ENCODE measurements at regions not wholly inside any gene's neighbourhood (a gene's known extent, or its start where the extent isn't known, plus 50 kb on each side); places are given as distances from the start of the nearest gene placed in this dataset.

DNA sequence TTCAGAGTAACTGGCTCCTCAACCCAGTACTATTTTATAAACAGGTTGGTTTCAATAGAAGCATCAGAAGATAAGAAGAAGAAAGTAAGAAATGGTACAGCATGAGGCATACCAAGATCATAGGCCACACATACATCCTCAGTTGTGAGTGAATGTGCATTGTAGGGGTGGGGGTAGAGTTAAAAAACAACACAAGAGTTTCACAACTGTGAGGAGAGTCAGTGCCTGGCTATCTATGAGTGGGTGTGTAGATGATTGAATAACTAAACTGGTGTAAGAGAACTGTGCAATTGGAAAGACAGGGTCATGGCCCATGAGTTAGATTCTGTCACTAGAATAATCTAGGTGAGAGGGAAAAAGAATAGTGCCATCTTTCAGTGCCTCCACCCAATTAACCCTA, 748.2 kb upstream of the ACVR2A start:
- Histone ChIP-seq H3K27me3 (no peaks in the 10 kb centered on the region), H3K36me3 (no peaks in the 10 kb centered on the region), H3K9me3 (no peaks in the 10 kb centered on the region), H3K27ac (no peak overlapping the region), H3K4me3 (replicated peaks in 1 of 3) (no peak overlapping the region), H3K4me1 (no peaks in the 10 kb centered on the region)
- TF ChIP-seq, protein P1, sequence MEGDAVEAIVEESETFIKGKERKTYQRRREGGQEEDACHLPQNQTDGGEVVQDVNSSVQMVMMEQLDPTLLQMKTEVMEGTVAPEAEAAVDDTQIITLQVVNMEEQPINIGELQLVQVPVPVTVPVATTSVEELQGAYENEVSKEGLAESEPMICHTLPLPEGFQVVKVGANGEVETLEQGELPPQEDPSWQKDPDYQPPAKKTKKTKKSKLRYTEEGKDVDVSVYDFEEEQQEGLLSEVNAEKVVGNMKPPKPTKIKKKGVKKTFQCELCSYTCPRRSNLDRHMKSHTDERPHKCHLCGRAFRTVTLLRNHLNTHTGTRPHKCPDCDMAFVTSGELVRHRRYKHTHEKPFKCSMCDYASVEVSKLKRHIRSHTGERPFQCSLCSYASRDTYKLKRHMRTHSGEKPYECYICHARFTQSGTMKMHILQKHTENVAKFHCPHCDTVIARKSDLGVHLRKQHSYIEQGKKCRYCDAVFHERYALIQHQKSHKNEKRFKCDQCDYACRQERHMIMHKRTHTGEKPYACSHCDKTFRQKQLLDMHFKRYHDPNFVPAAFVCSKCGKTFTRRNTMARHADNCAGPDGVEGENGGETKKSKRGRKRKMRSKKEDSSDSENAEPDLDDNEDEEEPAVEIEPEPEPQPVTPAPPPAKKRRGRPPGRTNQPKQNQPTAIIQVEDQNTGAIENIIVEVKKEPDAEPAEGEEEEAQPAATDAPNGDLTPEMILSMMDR (IDR thresholded peaks at IDR 0.05) = no peak
- no peak for TF ChIP-seq POLR2A (IDR thresholded peaks at IDR 0.05)
- DNase-seq = no peak
- intact Hi-C loops (cut with DNase I) = no loop called here

DNA sequence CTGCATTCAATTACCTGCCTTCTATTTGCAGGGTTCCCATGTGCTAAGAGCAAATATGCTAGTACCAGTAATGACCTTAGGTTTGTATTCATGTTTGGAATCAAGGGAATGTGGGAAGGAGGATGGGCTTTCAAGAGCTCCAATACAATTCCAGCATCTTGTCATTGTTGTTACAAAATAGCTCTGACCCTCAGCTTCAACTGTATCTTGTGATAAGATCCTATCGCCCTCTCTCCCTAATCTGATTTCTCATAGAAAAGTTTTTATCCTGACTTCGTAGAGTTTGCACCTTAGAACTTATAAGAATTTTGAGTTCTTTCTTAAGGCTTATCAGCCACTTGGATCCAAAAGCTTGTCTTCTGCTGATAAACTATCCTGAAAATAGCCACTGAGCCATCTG, 749.5 kb upstream of the ACVR2A start:
- intact Hi-C loops (cut with DNase I) = no loop called here
- H3K9me3 ChIP-seq = no peaks in the 10 kb centered on the region
- WGBS, 2 donors = 84 to 90% methylated on average over 2 of the region's 2 CpGs
- no peak for TF ChIP-seq POLR2A (IDR thresholded peaks at IDR 0.05)
- TF ChIP-seq, protein P1 (IDR thresholded peaks at IDR 0.05) = no peak
- H3K4me1 ChIP-seq = no peaks in the 10 kb centered on the region
- DNase-seq = no peak
- H3K4me3 ChIP-seq (replicated peaks in 1 of 3) = no peak overlapping the region
- H3K27me3 ChIP-seq = no peaks in the 10 kb centered on the region
- no peak overlapping the region for H3K27ac ChIP-seq
- H3K36me3 ChIP-seq = no peaks in the 10 kb centered on the region

DNA sequence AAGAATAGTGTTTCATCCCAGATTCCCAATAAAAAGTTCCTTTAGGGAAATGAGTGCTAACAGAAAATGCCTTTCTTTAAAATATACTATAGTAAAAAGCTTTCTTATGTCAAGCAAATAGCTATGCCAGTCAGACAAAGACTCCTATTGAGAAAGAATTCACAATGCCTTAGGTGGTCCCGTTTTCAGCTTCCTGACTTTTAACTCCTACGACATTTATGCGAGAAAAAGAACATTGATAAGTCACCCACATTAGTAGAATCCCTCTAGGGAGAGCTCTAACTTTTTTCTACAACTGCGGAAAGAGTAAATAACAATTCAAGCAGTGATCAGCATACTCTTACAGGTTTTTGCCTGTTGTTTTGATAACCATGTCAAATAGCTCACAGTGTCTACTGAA, 750.8 kb upstream of the ACVR2A start:
- no peaks in the 10 kb centered on the region for H3K36me3 ChIP-seq
- H3K4me1 ChIP-seq = no peaks in the 10 kb centered on the region
- WGBS, 2 donors = 49 to 52% methylated on average over 4 of the region's 4 CpGs
- no peaks in the 10 kb centered on the region for H3K9me3 ChIP-seq
- H3K27me3 ChIP-seq = no peaks in the 10 kb centered on the region
- H3K27ac ChIP-seq = no peak overlapping the region
- intact Hi-C loops (cut with DNase I) = no loop called here
- TF ChIP-seq, protein P1 (IDR thresholded peaks at IDR 0.05) = no peak
- TF ChIP-seq POLR2A (IDR thresholded peaks at IDR 0.05) = no peak
- H3K4me3 ChIP-seq (replicated peaks in 1 of 3) = no peak overlapping the region
- DNase-seq = no peak

DNA sequence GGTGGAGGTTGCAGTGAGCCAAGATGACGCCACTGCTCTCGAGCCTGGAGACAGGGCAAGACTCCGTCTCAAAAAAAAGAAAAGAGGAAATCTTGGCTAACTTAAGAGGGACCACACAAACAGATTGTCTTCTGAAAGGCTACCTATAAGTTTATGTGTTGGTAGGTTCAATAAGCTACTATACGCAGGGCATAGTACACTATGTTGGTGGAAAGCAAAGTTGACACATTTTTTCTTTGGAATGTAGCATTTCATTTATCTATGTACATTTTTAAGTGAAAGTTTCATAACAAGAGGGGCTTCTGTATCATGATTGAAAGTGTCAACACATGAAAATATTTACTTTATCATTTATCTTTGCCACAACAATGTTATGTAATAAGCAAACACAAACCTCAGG, 752.6 kb upstream of the ACVR2A start:
- intact Hi-C loops (cut with DNase I) = no loop called here
- Histone ChIP-seq H3K27me3 (no peaks in the 10 kb centered on the region), H3K36me3 (no peaks in the 10 kb centered on the region), H3K9me3 (no peaks in the 10 kb centered on the region), H3K4me1 (no peaks in the 10 kb centered on the region), H3K4me3 (replicated peaks in 1 of 3) (no peak overlapping the region), H3K27ac (no peak overlapping the region)
- TF ChIP-seq, protein P1 (IDR thresholded peaks at IDR 0.05) = no peak
- TF ChIP-seq POLR2A (IDR thresholded peaks at IDR 0.05) = no peak
- WGBS, 2 donors = 92 to 95% methylated on average over 4 of the region's 4 CpGs
- no peak for DNase-seq

DNA sequence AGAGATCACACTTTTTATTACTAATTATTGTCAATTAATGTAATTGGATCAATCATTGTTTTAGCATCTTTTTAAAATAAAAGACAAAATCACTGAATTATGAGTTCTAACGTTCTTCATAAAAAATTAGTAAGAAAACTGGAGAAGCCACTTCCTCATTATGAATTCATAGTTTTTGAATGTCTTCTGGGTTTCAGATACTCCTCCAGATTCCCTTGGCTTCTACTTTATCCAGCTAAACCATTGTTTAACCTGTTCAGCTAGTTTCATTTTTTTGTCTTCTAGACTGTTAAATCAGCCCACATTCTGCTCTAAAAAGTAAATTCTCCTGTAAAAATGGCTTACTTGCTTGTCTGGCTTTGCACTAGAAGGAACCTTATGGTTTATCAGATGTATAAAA, 753.4 kb upstream of the ACVR2A start:
- Histone ChIP-seq H3K4me3 (replicated peaks in 1 of 3) (no peak overlapping the region), H3K27me3 (no peaks in the 10 kb centered on the region), H3K9me3 (no peaks in the 10 kb centered on the region), H3K4me1 (no peaks in the 10 kb centered on the region), H3K36me3 (no peaks in the 10 kb centered on the region), H3K27ac (no peak overlapping the region)
- DNase-seq = no peak
- 0% methylated on average over 1 of the region's 1 CpG for WGBS, 2 donors
- intact Hi-C loops (cut with DNase I) = no loop called here
- TF ChIP-seq POLR2A (IDR thresholded peaks at IDR 0.05) = no peak
- TF ChIP-seq, protein P1 (IDR thresholded peaks at IDR 0.05) = no peak
